ENCODE measurements at regions not wholly inside any gene's neighbourhood (a gene's known extent, or its start where the extent isn't known, plus 50 kb on each side); places are given as distances from the start of the nearest gene placed in this dataset.

DNA sequence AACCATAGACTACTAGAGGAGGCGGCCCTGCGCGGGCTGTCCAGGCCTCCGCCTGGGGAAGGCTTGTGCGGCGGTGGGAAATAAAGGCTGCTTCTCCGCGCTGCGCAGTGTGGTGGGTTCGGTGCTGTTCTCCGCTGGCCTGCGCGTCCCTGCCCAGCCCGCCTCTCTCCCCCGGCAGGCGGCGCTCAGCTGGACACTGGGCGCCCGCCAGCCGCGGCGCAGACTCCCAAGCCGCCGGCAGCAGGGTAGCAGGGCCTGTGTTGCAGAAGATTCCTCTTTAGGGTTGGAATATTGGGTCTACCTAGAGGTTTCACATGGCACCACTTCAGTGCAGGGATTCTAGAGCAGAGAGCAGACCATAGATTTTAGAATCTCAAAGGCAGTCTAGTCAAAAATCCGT is 66.1 kb upstream of the ZPBP start:
- TF ChIP-seq, protein P1, sequence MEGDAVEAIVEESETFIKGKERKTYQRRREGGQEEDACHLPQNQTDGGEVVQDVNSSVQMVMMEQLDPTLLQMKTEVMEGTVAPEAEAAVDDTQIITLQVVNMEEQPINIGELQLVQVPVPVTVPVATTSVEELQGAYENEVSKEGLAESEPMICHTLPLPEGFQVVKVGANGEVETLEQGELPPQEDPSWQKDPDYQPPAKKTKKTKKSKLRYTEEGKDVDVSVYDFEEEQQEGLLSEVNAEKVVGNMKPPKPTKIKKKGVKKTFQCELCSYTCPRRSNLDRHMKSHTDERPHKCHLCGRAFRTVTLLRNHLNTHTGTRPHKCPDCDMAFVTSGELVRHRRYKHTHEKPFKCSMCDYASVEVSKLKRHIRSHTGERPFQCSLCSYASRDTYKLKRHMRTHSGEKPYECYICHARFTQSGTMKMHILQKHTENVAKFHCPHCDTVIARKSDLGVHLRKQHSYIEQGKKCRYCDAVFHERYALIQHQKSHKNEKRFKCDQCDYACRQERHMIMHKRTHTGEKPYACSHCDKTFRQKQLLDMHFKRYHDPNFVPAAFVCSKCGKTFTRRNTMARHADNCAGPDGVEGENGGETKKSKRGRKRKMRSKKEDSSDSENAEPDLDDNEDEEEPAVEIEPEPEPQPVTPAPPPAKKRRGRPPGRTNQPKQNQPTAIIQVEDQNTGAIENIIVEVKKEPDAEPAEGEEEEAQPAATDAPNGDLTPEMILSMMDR (conservative IDR thresholded peaks at IDR 0.05), result no peak
- TF ChIP-seq ZFX (IDR thresholded peaks at IDR 0.05), result no peak
